ENCODE measurements at regions not wholly inside any gene's neighbourhood (a gene's known extent, or its start where the extent isn't known, plus 50 kb on each side); places are given as distances from the start of the nearest gene placed in this dataset.

DNA sequence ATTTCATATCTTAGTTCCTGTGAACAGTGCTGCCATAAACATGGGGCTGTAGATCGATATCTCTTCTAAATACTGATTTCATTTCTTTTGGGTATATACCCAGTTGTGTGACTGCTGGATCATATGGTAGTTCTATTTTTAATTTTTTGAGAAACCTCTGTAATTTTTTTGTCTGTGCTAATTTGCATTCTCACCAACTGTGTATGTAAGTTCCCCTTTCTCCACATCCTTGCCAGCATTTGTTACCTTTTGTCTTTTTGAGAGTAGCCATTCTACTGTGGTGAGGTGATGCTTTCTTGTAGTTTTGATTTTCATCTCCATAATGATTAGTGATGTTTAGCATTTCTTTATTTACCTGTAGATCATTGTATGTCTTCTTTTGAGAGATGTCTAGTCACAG lies 2086.5 kb upstream of the TENM3 start:
- DNase-seq (ENCODE audit: low spot score) = no peak
- intact Hi-C loops (cut with DNase I) = no loop called here
- ATAC-seq = no peak

DNA sequence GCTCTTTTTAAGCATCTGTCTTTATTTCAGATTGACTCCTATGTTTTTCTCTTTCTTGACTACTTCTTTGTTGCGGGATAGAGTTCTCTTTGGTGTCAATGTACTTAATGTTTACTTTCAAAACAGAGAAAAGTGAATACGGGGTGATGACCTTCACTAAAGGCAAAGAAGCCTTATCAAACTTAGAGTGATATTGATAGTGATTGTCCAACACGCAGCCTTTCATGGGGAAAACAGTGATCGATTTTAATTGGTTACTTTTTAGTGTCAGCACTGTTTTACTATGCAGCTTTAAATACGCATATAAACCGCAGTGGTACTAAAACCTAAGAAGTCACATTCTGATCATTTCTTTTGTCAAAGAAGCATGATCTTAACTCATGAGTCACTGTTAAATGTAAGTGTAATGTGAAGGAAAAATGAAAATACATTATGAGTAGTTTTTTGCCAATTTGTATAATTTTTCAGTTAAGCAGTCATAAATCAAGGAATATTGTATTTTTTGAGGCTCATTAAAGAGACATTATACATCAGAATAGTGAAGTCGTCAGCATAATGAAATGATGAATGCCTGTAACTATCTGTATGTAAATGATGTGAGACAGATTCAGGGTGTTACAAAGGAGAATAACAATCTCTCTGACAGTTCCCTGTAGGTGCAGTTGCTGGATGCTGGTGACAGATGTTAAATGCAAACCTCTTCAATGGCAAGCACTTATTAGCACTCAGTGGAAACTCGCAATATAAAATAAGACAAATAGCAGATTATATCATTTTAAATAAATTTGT lies 2082.8 kb upstream of the TENM3 start:
- intact Hi-C loops (cut with DNase I) = no loop called here
- no peak for ATAC-seq

DNA sequence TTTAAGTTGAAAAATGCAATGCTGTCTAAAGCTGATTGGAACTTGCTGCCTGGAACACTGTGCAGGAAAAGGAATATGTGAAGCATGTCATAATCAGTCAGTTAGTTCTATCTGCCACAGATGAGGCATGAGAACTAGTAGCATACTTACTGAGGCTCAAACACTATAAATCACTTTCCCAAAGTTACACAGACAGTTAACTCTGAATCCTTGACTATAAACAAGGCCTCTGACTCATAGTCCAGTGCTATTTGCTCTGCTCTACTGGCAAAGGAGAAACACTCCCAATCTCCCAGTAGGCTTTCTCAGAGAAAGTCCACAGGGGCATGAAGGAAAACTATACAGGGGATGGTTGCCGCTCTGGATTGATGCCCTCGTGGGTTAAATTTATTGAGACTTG lies 2078.4 kb upstream of the TENM3 start:
- no peak for ATAC-seq
- DNase-seq (ENCODE audit: low spot score) = no peak
- intact Hi-C loops (cut with DNase I) = no loop called here

More for the DNA sequence above, 2082.8 kb upstream of the TENM3 start:
- DNase-seq (ENCODE audit: low spot score) = no peak

DNA sequence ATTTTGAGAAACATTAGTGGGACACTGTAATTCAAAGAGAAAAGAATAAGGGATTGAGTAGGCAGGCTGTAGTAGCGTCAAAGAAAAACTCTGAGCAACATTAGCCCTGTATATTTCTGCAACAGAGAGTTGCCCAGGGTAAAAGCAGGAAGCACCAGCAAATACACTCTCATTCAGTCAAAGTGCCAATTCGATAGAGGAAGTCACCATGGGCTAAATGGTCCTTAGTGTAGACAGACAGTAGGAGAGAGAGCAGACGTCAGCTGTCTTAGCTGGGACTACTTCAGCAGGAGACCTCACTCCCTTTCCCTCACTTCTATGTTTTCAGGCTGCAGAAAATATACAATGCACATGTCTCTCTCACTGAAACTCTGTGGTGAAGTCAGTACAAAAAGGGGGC lies 2073.8 kb upstream of the TENM3 start:
- ATAC-seq = no peak
- intact Hi-C loops (cut with DNase I) = no loop called here

DNA sequence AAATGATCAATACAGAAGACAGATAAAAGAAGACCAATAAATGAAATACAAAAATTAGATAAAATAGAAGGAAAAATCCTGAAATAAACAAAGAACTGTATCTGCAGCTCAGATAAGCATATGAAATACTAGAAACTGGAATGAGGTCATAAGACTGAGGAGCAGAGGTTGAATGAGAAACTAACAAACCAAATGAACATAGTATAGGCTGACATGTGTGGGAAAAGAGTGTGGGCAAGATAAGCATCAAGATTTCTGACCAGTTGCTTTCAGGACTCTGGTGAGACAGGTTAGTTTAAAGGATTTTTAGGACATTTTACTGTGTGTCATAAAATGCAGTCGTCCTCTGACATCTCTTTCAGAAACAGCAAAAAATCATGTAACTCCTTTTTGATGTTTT lies 2073.2 kb upstream of the TENM3 start:
- no peak for ATAC-seq
- no peak for DNase-seq (ENCODE audit: low spot score)
- intact Hi-C loops (cut with DNase I) = no loop called here

More for the DNA sequence above, 2073.8 kb upstream of the TENM3 start:
- no peak for DNase-seq (ENCODE audit: low spot score)

DNA sequence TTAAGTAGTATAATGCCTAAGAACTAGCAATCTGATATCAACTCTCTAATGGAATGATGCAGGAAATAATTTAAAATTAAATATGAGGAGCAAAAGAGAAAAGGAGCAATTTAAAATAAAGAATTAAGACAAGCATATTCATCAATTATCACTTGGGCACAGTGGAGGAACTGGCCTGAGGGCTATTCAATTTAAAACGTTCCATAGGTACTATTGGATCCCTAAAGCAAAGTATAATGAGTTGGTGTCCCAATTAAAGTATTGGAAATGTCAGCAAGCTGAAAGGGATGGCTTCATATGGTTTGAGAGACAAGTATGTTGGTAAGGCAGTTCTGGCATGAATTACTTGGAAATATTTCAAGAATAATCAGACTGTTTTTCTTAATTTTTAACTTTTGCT lies 2064.1 kb upstream of the TENM3 start:
- ATAC-seq (no peak), DNase-seq (ENCODE audit: low spot score) (no peak)
- intact Hi-C loops (cut with DNase I) = no loop called here

DNA sequence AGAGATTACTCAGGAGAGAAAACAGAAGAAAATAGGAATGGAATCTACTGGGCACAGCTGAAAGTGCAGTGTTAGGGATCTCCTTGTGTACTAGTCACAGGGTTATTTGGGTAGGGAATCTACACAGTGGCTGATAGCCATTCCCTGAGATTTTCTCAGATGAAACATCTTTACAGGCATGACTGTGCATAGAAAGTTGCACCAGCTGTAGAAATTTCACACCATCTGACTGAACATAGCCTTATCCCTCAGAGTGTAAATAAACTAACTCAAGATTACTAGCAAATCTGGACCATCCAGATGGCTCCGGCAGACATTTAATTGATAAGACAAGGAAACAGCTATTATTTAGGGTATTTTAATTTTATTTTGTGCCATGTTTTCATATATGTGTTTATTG lies 2053.5 kb upstream of the TENM3 start:
- intact Hi-C loops (cut with DNase I) = no loop called here
- DNase-seq (ENCODE audit: low spot score) = no peak
- ATAC-seq = no peak

DNA sequence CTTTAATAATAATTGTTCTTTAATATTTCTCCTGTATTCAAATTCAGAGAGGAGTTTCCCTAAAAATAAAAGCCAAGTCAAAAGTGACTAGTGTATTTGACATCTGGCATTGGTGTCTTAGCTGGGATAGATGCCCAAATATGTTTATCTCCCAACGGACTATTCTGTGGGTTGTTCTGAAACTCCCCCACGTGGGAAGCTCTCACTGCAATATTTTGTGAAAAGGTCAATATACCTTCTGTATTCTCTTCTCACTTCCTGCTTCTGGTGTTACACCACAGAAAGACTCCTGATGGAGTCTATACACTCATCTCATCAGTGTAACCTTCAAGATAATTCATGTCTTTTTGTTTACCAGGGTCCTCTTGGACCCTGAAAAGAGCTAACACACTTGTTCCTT lies 2052.8 kb upstream of the TENM3 start:
- intact Hi-C loops (cut with DNase I) = no loop called here
- DNase-seq (ENCODE audit: low spot score) (no peak), ATAC-seq (no peak)

DNA sequence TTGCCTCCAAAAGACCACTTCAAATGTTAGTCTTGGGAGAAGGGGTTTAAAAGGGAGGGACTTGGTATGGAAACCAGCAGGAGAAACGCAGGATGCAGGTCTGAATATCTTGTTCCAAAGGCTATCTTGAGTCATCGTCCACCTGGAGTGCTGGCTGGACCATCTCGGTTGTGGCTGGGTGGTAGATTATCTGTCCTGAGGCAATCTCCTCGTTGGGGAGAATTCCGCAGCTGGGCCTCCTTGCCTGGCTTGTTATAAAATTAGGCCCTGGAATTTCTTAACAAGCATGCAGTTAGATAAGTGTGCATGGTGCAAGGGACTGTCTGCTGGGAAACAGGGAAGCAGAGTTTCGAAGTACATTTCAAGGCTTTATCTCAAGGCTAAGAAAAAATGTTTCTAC lies 2045.7 kb upstream of the TENM3 start:
- intact Hi-C loops (cut with DNase I) = no loop called here
- ATAC-seq = no peak
- no peak for DNase-seq (ENCODE audit: low spot score)

DNA sequence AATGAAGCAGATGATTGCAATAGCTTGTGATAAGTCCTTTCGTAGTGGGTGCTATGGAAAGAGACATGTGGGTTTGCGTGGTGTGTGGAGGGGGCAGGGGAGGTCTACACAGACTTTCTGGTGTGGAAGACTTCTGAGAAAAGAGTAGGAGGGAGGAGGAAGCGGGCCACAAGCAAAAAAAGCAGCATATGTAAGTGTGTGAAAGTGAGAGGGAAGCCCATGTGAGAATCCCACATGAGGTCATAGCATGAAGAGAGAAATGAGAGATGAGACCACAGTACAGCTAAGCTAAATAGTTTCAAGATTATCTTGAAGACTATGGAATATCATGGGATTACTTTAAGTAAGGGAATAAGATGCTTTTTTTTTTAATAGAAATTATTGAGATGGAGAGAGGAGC lies 2039.9 kb upstream of the TENM3 start:
- intact Hi-C loops (cut with DNase I) = no loop called here
- no peak for ATAC-seq
- no peak for DNase-seq (ENCODE audit: low spot score)

DNA sequence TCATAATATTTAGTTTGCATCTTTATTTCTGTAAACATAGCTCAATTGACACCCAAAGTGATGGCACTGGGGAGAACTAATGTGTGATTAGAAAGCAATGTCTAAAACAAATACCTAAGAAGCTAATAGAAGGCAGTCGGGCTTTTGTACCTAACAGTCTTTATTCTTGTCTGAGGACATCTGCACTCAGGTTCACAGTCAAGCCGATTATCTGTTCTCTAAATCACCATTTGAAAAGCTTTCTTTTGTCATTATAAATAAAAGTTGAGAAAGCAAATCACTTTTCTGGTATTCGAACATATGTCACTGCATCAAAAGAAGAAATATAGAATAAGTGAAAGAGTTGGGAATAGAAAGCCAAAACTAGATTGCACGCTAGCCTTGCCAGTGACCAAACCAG lies 2037.9 kb upstream of the TENM3 start:
- intact Hi-C loops (cut with DNase I) = no loop called here
- no peak for DNase-seq (ENCODE audit: low spot score)
- ATAC-seq = no peak

DNA sequence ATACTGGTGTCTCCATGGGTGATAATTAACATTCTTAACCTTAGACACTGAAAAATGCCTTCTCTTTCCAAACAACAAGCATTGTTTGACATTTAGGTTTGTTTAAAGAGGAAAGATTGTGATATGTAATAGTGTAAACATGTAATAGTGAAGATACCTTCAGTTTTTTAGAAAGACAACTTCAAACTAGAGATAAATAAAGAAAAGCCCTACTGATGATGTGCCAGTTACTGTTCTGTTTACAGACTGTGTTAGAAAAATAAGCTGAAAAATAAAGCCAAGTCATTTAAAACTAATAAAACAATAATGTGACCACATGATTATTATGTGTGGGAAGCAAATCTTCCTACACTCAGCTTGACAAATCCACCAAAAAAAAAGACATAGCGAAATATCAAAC lies 2035.3 kb upstream of the TENM3 start:
- intact Hi-C loops (cut with DNase I) = no loop called here
- no peak for DNase-seq (ENCODE audit: low spot score)
- no peak for ATAC-seq

DNA sequence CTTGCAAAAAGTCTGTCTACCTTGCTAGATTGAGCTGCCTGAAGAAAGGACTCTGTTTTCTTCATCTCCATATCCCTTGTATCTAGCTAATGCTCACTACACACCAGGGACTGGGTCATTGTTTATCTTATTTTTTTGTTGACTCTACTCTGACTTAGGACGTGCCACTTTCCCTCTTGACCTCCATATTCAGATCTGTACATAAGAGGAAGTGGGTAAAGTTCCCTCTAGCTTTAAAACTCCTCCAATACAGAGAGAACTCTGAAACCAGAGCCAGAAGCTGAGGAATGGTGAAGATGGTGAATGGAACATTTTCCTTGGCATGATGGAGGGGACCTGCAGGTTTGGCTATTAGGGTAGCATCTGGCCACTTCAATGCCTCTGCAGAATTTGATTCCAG lies 2026.1 kb upstream of the TENM3 start:
- intact Hi-C loops (cut with DNase I) = no loop called here
- DNase-seq (ENCODE audit: low spot score) (no peak), ATAC-seq (no peak)

DNA sequence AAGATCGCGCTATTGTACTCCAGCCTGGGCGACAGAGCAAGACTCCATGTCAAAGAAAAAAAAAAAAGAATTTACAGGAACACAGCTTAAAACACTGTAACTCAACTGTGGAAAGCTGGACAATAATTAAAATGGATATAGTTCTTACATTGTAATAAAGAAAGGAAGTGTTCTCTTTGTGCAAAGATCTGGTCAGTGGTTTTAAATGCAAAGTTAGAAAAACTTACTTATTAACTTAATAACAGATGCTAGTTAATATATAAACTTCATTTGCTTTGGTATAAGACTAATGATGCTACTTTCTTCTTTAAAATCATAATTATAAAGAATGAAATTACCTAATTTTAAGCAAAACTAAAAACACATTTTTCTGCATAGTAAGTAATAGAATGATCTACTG lies 2024.1 kb upstream of the TENM3 start:
- ATAC-seq (no peak), DNase-seq (ENCODE audit: low spot score) (no peak)
- intact Hi-C loops (cut with DNase I) = no loop called here

DNA sequence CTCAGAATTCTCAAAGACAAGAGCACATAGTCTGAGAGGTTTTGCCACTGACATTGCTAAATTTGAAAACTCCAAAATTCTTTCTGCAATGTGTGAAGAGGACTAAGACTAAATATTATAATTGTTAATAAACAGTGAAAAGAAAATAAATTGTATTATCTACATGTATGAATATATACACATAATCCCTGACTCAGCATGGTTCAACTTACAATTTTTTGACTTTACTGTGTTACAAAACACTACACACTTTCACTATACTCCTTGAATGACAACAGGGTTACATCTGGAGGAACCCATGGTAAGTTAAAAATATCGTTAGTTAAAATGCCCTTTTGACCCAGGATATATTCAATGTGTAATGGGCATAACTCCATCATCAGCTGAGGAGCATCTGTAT lies 2017.2 kb upstream of the TENM3 start:
- no peak for DNase-seq (ENCODE audit: low spot score)
- intact Hi-C loops (cut with DNase I) = no loop called here
- ATAC-seq = no peak

DNA sequence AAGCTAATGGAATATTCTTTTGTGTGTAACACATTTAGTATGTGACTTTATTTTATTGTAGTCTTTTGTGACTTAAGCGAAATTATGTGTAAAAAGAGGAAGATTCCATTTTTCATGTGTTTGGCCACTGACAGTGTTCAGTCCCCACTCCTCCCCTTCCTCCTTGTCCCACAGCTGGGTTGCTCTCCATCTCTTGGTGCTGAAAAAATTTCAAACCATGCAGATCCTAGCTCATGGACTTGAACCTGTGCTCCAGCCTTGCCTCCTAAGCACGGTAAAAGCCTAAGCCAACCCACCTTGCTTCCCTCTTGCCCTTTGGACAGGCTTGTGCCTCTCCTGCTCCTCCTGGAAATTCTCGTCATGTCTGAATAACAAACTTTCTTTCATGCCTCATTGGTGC lies 2008.5 kb upstream of the TENM3 start:
- intact Hi-C loops (cut with DNase I) = no loop called here
- no peak for DNase-seq (ENCODE audit: low spot score)
- ATAC-seq = no peak

DNA sequence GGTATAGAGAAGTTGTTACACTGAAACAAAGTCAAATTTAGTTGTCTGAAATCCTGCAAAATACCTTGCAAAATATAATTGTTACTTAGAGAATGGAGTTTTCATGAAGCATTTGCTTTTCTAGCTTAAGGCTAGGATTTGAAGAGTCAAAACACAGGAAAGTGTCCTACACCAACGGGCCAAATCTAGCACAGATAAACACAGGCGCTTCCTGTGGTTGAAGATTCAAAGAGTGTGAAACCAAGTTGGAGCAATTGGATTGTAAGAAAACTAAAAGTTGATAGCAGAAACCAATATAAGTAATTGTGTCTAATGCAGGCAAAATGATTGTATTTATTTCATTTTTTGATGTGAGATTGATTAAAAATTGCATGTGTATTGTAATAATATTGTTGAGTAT lies 2002.5 kb upstream of the TENM3 start:
- intact Hi-C loops (cut with DNase I) = no loop called here
- DNase-seq (ENCODE audit: low spot score) = no peak
- no peak for ATAC-seq

DNA sequence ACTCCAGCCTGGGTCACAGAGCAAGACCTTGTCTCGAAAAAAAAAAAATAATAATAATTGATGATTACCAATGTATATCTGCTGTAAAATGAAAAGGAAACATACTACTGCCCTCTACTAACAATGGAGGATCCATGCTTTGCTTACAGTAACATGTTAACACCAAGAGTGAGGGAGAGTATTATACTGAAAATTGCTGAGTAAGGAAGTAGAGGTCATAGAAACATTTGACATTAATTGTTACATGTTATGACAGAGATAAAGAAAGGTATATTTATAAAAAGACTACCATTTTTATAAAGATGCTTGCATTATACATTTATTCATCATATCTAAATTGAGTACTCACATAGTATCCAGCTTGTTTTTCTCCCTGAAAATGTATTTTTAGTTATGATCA lies 1989.8 kb upstream of the TENM3 start:
- intact Hi-C loops (cut with DNase I) = no loop called here
- ATAC-seq = no peak

DNA sequence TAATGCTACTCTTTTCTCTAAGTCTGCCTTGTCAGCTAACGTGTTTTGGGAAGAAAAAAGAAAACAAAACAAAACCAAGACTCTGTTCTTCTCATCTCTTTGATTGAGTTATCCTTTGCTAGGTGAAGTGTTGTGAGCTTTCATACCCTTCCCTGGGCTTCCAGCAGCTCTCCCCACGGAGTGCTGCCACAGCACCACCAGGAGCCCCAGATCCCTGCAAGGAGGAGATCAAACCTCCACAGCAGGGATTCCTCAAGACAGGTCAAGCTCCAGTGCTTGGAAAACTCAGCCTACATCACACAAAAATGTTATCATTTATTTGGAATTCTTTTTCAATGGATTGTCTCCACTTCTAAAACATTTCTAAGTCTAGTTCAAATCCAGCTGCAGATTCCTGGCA lies 1981.9 kb upstream of the TENM3 start:
- DNase-seq (ENCODE audit: low spot score) = no peak
- intact Hi-C loops (cut with DNase I) = no loop called here
- ATAC-seq = no peak

More for the DNA sequence above, 1989.8 kb upstream of the TENM3 start:
- DNase-seq (ENCODE audit: low spot score) = no peak

DNA sequence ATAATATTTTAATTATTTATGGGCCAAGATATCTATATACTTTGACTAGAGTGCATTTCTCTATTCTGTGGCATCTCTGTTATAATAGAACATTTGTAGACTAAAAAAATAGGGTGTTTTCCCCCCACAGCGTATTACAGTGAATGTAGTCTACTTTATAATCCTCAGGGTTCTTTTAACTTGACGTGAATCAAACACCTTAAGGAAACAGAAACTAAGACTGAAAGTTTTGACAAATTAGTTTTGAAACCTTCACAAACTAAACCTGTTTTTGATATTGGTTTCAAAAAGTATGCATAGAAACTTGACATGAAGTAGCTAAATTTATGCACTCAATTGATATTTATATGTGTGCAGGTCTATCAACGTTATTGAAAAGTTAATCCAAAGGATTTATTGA lies 1963.1 kb upstream of the TENM3 start:
- ATAC-seq (no peak), DNase-seq (ENCODE audit: low spot score) (no peak)
- intact Hi-C loops (cut with DNase I) = no loop called here

DNA sequence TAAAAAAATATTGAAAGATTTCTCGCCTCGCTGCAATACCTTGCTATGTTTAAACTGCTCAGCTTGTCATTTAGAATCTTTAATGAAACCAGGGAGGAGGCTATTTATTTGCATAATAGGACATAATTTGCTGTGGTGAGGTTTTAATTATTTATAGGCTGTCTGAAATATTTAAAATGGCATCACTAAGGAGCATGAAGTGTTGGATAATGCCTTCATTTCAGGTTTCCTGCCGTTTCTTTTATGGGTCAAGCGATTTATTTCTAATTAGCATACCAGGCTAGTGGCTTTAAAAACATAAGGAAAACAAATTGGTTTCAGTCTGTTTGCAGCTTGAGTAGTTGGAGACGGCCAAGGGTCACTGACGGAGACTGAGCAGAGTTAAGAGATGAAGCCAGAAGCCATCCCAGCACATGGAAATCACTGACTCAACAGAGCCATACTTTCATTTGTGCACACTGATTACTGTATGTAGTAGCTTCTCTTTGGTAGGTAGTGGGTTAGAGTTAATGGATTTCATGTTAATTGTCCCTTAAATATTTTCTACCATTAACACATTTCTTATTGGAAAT lies 1962.4 kb upstream of the TENM3 start:
- intact Hi-C loops (cut with DNase I) = no loop called here
- no peak for DNase-seq (ENCODE audit: low spot score)

More for the DNA sequence above, 1962.4 kb upstream of the TENM3 start:
- no peak for ATAC-seq
